Fibroblast of lung (primary cell): ENCODE measurements at regions not wholly inside any gene's neighbourhood (a gene's known extent, or its start where the extent isn't known, plus 50 kb on each side); places are given as distances from the start of the nearest gene placed in this dataset.

Experiments used
- DNase-seq, 2 donors: peaks; one replicate each; pipeline versions ENCODE4 v3.0.0 to v3.0.0-alpha.2; 2010; ENCODE audit warnings: low read depth in 2 of 2
- H2AFZ ChIP-seq: 2 replicates; pipeline ENCODE4 v1.5.1; 2012; ENCODE audit warnings: low read length, control low read depth, inconsistent platforms
- H3K27ac ChIP-seq: 2 replicates; pipeline ENCODE4 v1.5.1; 2011; ENCODE audit warnings: low read length, control low read depth; ENCODE audit not compliant: insufficient read depth
- H3K27me3 ChIP-seq: 2 replicates; pipeline ENCODE4 v1.5.1; 2011; ENCODE audit warnings: mild to moderate bottlenecking, low read length; ENCODE audit not compliant: control insufficient read depth, insufficient read depth
- H3K36me3 ChIP-seq: 2 replicates; pipeline ENCODE4 v1.5.1; 2011; ENCODE audit warnings: low read length; ENCODE audit not compliant: control insufficient read depth, insufficient read depth
- H3K4me1 ChIP-seq: 2 replicates; pipeline ENCODE4 v1.5.1; 2011; ENCODE audit warnings: low read length; ENCODE audit not compliant: control insufficient read depth, insufficient read depth; ENCODE audit errors: extremely low read depth
- H3K4me2 ChIP-seq: 2 replicates; pipeline ENCODE4 v1.5.1; 2011; ENCODE audit warnings: low read length, control low read depth; ENCODE audit not compliant: insufficient read depth; ENCODE audit errors: extremely low read depth
- H3K4me3 ChIP-seq, 4 experiments: fragments of 200-600 bp in 1 of 4; sonication (generic) in 1 of 4; replicated peaks in 1 of 4; 2 replicates each; pipeline ENCODE4 v1.5.1; 2011 to 2016; ENCODE audit warnings: low read length in 4 of 4, low read depth in 3 of 4, mild to moderate bottlenecking in 3 of 4, control low read depth in 2 of 4, inconsistent platforms in 1 of 4, mixed read lengths in 1 of 4; ENCODE audit not compliant: insufficient read depth in 1 of 4; ENCODE audit errors: control extremely low read depth in 1 of 4
- H3K79me2 ChIP-seq: 2 replicates; pipeline ENCODE4 v1.5.1; 2012; ENCODE audit warnings: mild to moderate bottlenecking, low read length, inconsistent platforms; ENCODE audit not compliant: control insufficient read depth, insufficient read depth
- H3K9ac ChIP-seq: 2 replicates; pipeline ENCODE4 v1.5.1; 2011; ENCODE audit warnings: mild to moderate bottlenecking, low read length, control low read depth; ENCODE audit not compliant: insufficient read depth
- H3K9me3 ChIP-seq: 2 replicates; pipeline ENCODE4 v1.5.1; 2012; ENCODE audit warnings: low read depth, low read length; ENCODE audit not compliant: control insufficient read depth, insufficient read depth
- H4K20me1 ChIP-seq: 2 replicates; pipeline ENCODE4 v1.5.1; 2011; ENCODE audit warnings: low read length; ENCODE audit not compliant: control insufficient read depth, insufficient read depth; ENCODE audit errors: extremely low read depth
- EZH2 ChIP-seq: IDR thresholded peaks from 2 replicates; pipeline ENCODE4 v1.5.1; 2012; ENCODE audit warnings: low read length, control low read depth, mild to moderate bottlenecking; ENCODE audit errors: missing control alignments
- TF ChIP-seq, protein P1 (sequence below), 2 donors: IDR thresholded peaks in 1 of 2; conservative IDR thresholded peaks in 1 of 2; 1 replicate in 1 of 2; 2 replicates in 1 of 2; pipeline ENCODE4 v1.5.1; 2011 to 2012; ENCODE audit warnings: low read length in 2 of 2, control low read depth in 1 of 2, inconsistent platforms in 1 of 2, low read depth in 1 of 2, mild to moderate bottlenecking in 1 of 2

DNA sequence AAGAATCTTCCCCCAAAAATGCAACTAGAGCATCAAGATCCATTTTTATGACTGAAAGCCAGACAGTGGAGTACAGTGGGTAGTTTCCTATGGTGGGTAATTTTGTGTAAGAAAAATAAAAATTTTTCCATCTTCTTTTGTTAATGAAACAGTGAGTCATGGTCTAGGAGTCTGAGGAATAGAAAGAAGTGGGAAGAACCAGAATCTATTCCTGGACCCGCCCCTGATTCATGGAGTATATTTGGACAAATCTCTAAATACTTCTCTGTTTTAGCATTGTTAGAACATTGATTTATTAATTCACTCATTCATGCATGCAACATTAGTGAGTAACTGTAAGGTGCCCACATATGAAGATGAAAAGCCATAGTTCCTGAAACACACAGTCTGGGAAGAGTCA, 304.5 kb upstream of the GPR149 start:
- Histone ChIP-seq H3K4me1 (no peaks in the 10 kb centered on the region), H3K9ac (no peak overlapping the region), H3K27me3 (no peaks in the 10 kb centered on the region), H3K36me3 (no peaks in the 10 kb centered on the region), H3K9me3 (no peaks in the 10 kb centered on the region), H3K79me2 (no peaks in the 10 kb centered on the region), H4K20me1 (no peaks in the 10 kb centered on the region), H3K4me3 (no peak overlapping the region), H3K27ac (no peak overlapping the region), H3K4me2 (no peak overlapping the region), H2AFZ (no peak overlapping the region)
- TF ChIP-seq, protein P1, sequence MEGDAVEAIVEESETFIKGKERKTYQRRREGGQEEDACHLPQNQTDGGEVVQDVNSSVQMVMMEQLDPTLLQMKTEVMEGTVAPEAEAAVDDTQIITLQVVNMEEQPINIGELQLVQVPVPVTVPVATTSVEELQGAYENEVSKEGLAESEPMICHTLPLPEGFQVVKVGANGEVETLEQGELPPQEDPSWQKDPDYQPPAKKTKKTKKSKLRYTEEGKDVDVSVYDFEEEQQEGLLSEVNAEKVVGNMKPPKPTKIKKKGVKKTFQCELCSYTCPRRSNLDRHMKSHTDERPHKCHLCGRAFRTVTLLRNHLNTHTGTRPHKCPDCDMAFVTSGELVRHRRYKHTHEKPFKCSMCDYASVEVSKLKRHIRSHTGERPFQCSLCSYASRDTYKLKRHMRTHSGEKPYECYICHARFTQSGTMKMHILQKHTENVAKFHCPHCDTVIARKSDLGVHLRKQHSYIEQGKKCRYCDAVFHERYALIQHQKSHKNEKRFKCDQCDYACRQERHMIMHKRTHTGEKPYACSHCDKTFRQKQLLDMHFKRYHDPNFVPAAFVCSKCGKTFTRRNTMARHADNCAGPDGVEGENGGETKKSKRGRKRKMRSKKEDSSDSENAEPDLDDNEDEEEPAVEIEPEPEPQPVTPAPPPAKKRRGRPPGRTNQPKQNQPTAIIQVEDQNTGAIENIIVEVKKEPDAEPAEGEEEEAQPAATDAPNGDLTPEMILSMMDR (conservative IDR thresholded peaks at IDR 0.05 in 1 of 2, IDR thresholded peaks at IDR 0.05 in 1 of 2; ENCODE audit: low read depth in 1 of 2, low read length in 2 of 2), result no peak
- no peak for TF ChIP-seq EZH2
- no peak for DNase-seq

DNA sequence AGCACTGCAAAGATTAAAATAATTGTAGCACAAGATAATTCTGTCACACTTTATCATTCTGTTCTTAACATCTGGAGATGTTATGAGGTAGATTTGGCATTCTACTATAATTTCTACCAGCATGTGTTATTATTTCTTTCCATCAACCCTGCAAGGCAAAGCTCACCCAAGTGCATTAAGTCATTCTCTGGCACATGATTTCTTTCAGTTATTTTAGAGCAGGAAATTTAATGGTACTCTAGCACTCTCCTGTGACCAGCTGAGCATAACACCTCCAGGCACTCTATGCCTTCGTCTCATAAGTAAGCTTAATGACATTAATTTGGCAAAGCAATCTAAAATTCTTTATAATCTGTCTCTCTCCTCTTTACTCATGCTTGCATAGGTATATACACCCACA, 300.2 kb upstream of the GPR149 start:
- H4K20me1 ChIP-seq, result no peaks in the 10 kb centered on the region
- no peak overlapping the region for H3K4me2 ChIP-seq
- no peaks in the 10 kb centered on the region for H3K79me2 ChIP-seq
- H3K36me3 ChIP-seq, result no peaks in the 10 kb centered on the region
- no peak overlapping the region for H2AFZ ChIP-seq
- no peaks in the 10 kb centered on the region for H3K9me3 ChIP-seq
- DNase-seq, result no peak
- no peak overlapping the region for H3K4me3 ChIP-seq
- no peak overlapping the region for H3K9ac ChIP-seq
- no peaks in the 10 kb centered on the region for H3K27me3 ChIP-seq
- no peak overlapping the region for H3K27ac ChIP-seq
- no peak for TF ChIP-seq EZH2
- TF ChIP-seq, protein P1 (conservative IDR thresholded peaks at IDR 0.05 in 1 of 2, IDR thresholded peaks at IDR 0.05 in 1 of 2; ENCODE audit: low read depth in 1 of 2, low read length in 2 of 2), result no peak
- H3K4me1 ChIP-seq, result no peaks in the 10 kb centered on the region

DNA sequence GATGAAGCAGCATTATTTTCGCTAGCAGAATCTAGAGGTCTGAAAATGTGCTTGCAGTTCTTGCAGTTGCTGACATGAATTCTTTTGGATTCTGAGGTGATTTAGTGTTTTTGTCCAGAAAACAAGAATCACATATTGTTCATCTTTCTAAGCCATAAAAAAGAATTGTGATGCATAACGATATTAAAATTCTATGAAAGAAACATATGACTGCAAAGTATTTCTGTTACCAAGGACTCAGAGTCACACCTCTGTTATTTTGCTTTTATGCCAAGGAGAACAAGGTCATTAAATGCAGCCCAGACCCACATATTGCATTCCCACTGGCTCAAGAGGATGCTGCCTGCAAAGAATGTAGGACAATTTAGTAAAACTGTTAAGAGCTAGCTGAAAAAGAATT, 299.8 kb upstream of the GPR149 start:
- H3K9ac ChIP-seq, result no peak overlapping the region
- TF ChIP-seq EZH2, result no peak
- TF ChIP-seq, protein P1 (conservative IDR thresholded peaks at IDR 0.05 in 1 of 2, IDR thresholded peaks at IDR 0.05 in 1 of 2; ENCODE audit: low read depth in 1 of 2, low read length in 2 of 2), result no peak
- H3K4me1 ChIP-seq, result no peaks in the 10 kb centered on the region
- H3K9me3 ChIP-seq, result no peaks in the 10 kb centered on the region
- H3K27ac ChIP-seq, result no peak overlapping the region
- H3K27me3 ChIP-seq, result no peaks in the 10 kb centered on the region
- H3K4me2 ChIP-seq, result no peak overlapping the region
- H2AFZ ChIP-seq, result no peak overlapping the region
- no peaks in the 10 kb centered on the region for H4K20me1 ChIP-seq
- H3K79me2 ChIP-seq, result no peaks in the 10 kb centered on the region
- no peak overlapping the region for H3K4me3 ChIP-seq
- no peak for DNase-seq
- H3K36me3 ChIP-seq, result no peaks in the 10 kb centered on the region
